ENCODE measurements at regions not wholly inside any gene's neighbourhood (a gene's known extent, or its start where the extent isn't known, plus 50 kb on each side); places are given as distances from the start of the nearest gene placed in this dataset.

DNA sequence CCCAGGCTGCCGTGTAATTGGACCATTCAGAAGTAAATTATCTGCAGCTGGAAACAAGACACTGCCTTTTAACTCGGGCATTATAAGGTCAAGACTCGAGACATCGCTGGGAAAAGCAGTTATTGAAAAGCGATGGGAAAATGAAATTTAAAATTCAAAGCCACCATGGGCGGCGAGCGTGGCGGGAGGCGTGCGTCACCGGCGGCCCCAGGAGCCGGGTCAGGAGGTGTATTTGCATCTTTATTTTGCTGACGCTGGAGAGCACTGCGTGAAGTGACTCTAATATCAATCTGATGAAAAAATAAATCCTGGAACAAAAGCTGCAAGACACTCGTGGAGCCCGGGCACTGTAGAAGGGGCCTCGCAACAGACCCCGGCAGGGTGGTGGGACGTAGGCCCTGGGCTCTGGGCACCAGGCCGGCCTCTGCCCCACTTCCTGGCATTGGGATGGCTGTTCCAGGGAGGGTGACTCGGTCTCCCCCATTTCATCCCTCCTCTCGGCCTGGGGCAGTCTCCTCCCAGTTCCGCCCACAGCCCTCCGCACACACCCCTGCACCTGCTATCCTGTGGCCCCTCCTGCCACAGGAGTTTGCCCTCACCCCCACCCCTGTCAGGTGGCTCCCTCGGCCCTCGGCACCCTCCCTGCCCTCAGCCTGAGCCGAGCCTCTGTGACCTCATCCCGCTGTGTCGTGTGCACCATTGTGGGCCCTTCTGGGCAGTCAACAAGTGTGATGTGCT, 196.2 kb downstream of the KIF26A start:
- DNase-seq (ENCODE audit: low read depth in 4 of 4, low spot score in 3 of 4): no peak

- DNase-seq (ENCODE audit: low read depth in 4 of 4, low spot score in 3 of 4): no peak
Measured at GRCh38 chr14:104335176-104335575, 196.8 kb downstream of the KIF26A start.

GRCh38 chr14:104335611-104336010, 197.2 kb downstream of the KIF26A start:
- DNase-seq (ENCODE audit: low read depth in 4 of 4, low spot score in 3 of 4): no peak

DNA sequence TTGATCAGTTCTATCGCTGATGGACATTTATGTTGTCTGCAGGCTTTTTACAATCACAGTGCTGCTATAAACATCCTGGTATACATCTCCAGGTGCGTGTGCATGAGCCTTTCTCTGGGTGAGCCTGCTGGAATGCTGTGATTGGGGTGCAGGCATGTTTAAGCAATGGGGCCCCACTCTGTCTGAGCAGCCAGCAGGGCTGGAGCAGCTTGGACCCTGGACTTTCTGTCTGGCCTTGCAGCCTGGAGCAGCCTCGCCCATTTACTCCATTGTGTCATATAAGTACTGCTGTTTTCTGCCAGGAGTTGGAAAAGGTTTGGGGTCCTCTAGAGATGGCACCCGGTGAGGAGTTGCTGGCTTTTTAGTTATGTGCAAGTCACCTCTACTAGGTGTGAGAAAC, 199.0 kb downstream of the KIF26A start:
- DNase-seq (ENCODE audit: low read depth in 4 of 4, low spot score in 3 of 4): no peak

- DNase-seq (ENCODE audit: low read depth in 4 of 4, low spot score in 3 of 4): no peak
Measured at GRCh38 chr14:104339361-104339760, 201.0 kb downstream of the KIF26A start.

DNA sequence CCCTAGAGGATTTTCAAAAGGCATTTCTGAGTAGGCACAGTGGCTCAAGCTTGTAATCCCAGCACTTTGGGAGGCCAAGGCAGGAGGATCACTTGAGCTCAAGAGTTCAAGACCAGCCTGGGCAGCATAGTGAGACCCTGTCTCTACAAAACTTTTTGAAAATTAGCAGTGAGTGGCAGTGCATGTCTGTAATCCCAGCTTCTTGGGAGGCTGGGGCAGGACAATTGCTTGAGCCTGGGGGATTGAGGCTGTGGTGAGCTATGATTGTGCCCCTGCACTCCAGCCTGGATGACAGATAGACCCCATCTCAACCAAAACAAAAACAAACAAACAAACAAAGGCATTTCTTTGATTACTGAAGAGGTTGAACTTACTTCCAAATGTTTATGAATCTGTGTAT, 201.4 kb downstream of the KIF26A start:
- no peak for DNase-seq (ENCODE audit: low read depth in 4 of 4, low spot score in 3 of 4)

DNA sequence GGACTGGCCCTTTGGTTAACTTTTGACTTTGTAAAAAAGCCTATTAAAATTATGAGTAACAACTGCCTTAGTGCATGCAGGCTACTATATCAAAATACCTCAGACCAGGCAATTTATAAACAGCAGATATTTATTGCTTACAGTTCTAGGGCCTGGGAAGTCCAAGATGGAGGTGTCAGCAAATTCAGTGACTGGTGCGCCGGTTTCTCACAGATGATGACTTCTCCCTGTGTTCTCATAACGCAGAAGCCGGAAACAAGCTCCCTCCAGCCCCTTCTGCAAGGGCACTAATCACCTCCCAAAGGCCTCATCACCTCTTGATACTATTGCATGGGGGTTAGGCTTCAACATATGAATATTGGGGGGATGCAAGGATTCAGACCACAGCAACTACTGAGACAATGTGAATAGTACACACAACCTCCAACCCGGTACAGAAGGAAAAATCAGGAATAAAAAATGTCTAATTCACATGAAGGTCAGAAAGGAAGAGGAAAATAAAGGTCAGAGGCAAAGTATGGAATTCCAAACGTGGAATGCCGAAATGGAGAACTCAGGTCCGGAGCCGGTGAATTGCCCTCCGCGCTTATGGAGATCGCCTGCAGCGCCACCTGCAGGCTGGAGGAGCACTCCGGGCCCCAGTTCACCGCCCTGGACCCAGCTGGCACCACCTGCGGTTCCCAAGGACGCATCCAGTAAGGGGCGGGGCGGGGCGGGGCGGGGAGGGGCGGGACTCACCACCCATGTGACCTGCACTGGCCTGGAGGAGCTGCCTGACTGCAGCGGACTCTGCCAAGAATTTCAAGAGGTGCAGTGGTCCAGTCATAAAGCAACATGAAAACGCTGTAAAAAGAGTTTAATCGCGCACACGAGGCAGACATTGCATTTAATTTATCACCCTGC, 203.4 kb downstream of the KIF26A start:
- peak in 2 of 4 donors; percentile 22 to 32 for DNase-seq (ENCODE audit: low read depth in 4 of 4, low spot score in 3 of 4)

DNA sequence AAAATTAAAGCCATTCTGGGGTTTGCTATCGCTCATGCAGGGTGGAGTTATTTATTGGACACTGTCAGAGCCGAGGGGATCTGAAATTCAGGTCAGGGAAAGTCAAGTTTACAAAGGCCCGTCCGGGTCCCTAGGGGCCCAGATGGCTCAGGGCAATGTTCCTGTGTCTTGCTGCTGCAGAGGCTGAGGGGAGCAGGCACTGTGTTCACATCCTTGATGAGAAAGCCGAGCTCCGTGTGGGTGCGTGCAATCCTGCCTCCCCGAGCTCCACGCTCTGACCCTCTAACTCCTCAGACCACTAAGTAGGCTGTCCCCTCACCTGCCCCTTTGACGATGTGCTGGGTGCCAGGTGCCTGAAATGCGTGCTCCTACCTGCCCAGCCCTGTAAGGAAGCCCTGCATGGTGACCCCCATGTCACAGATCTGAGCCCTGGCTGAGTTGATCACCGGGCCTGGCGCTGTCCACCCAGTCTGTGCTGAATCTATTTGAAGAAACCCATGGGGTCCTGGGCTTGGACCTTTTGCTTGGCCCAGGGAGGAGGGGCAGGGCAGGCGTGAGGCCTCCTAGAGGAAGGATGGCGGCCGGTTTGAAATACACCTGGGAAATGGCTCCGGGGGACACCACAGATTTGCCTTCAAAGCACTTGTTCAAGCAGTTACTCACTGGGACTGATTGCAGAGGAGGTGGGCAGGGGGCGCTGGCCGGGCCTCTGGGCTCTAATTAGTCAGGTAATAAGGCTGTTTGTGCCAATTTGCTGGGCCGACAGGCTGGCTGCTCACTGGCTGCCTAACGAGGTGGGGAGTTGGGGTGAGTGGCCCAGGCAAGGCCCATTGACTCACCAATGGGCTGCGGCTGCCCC, 204.3 kb downstream of the KIF26A start:
- peak in 2 of 4 donors; percentile 12 to 30 for DNase-seq (ENCODE audit: low read depth in 4 of 4, low spot score in 3 of 4)

- no peak for DNase-seq (ENCODE audit: low read depth in 4 of 4, low spot score in 3 of 4)
Measured at GRCh38 chr14:104343294-104343625, 204.9 kb downstream of the KIF26A start.

DNA sequence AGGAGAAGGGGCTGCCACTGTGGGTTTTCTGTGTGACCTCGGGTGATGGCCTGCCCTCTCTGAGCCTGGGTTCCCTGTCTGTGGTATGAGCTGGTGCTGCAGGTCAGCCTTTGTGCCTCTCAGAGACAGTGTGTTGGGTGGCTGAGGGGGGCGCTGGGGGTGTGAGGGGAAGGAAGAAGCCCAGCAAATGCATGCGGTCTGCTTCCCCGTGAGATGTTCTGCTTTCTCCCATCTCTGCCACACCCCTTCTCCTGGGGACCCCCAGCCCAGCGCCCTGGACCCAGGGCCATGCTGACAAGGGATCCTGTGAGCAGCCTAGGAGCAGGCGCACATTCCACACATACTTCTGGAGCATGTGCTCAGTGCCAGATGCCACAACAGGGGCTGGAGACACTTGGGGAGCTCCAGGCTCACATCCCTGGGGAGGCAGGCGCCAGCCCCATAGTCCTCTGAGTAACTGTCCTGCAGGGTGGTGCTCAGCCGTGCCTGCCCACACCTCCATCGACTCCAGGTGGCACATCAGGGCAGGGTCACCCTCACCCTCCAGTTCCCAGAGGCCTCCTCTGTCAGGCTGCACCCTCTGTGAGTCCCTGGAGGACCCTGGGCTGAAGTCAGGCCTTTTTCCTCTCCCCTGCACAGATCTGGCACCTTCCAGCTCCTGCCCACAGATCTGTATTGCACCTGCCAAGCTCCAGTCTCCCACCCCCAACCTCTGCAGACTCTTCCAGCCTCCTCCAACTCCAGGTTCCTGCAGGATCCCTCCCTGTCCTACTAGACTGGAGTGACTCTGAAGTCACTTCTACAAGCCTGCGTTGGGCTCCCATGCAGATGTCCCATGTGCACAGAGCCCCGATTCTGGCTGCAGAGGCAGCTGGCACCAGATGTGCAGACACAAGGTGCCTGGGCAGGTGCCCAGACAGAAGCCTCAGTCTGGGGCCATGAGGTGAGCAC, 205.6 kb downstream of the KIF26A start:
- no peak for DNase-seq (ENCODE audit: low read depth in 4 of 4, low spot score in 3 of 4)

DNA sequence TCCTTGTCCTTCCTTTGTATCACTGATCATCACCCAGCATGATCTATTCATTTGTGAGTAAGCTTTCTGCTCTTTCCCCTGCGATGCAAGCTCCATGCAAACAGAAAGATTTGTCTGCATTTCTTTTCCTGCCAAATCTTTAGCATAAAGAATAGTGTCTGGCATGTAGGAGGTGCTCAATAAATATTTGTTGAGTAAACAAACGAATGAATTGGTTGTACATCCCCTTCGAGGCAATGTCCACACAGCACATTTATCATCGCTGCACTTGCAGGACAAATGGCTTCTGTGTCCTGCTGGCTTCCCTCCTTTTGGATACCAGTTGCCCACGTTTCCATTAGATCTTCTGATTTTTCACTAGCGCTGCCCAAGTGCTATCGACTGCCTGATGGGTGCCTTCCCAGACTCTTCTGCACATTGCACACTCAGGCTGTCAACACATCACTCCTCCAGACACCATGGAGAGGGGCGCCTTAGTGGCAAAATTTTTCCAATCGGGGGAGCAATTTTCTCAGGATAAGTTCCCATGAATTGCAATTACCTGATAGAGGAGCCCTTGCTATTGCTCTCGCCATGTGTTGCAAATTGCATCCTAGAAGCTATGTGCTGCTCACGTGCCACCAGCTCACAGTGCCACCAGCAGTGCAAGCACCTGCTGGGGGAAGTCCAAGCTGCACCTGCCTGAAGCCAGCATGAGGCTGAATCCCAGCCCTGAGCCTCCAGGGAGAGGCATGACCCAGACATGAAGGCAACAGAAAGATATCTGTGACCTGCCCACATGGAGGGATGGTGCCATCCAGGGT, 206.6 kb downstream of the KIF26A start:
- DNase-seq (ENCODE audit: low read depth in 4 of 4, low spot score in 3 of 4): no peak

DNA sequence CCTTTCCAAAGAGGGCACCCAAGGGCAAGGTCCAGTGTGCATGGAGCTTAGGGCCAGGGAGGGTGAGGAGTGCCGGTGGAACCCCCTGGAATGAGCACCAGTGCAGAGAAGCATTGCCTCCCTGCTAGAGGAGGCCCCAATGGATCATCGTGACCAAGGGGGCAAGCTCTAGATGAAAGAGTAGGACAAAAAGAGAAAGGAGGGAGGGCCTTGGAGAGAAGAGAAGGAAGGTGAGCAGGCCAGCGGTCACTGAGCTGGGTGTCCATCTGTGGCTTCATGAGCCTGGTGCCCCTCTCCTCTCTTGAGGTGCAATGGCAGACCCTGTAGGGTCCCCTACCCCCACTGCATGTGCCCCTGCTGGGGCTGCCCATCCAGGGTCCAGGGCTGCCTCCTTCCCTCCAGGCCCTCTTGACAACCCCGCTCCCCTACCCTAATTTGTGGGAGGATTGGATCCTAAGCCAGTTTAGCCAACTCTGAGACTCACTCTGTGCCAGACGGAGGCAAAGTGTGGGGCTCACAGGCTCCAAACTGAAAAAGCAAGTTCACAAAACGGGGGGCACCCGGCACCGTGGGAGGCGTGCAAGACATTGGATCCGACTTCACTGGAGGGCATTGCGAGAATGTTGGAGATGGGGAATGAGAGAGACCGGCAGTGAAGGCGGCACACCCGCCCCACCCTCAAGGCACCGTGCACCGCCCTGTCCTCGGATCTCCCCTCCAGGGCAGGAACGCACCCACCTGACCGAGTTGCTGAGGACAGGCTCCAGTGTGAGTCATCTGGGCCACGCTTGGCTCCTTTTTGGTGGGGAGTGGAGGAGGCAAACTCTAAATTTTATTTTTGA, 207.5 kb downstream of the KIF26A start:
- DNase-seq (ENCODE audit: low read depth in 4 of 4, low spot score in 3 of 4): no peak

DNA sequence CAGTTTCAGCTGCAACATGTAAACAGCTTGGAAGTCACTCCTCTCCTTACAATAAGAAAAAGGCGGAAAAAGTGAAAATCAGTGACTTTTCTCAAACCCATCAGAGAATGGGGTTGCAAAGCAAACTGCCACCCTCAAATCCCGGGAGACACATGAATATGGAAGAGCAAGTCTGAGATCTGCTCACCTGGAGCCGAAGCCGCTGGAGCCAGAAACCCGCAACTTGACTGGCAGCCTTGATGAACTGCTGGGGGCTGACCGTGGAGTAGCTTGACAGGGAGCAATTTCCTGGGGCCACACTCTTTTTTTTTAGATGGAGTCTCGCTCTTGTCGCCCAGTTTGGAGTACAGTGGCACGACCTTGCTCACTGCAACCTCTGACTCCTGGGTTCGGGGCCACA, 208.2 kb downstream of the KIF26A start:
- DNase-seq (ENCODE audit: low read depth in 4 of 4, low spot score in 3 of 4): no peak

- no peak for DNase-seq (ENCODE audit: low read depth in 4 of 4, low spot score in 3 of 4)
Measured at GRCh38 chr14:104348741-104349140, 210.4 kb downstream of the KIF26A start.

GRCh38 chr14:104349950-104350349, 211.6 kb downstream of the KIF26A start:
- no peak for DNase-seq (ENCODE audit: low read depth in 4 of 4, low spot score in 3 of 4)

DNA sequence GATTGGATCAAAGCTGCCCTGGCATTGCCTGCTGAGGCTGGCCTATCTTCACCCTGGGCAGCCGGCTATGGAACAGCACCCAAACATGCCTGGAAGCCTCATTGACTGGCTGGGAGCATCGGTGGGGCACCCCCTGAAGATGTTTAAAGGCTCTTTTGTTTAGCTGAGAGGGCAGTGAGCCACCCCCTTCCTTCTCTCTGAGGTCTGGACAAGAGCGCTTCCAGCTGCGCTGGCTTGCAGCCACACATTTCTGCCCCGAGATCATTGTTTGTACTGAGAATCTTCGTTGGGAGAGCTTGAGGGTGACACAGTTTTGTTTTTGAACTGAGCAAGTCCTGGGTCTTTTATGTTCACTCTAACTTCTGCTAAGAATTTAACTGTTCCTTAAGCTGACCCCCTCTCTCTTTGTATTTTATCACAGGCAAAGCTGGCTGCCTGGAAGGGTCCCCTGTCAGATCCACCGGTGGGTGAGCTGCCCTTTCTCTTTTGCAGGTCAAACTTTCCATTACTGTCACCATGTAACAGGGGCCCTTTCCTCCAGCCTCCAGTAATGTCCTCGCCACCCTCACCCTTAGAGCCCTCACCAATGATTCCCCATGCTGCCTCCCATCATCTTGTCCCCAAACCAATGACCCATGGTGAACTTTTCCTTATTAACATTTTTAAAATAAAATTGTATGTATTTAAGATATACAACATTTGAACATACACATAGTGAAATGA, 212.2 kb downstream of the KIF26A start:
- peak in 1 of 4 donors; percentile 29 for DNase-seq (ENCODE audit: low read depth in 4 of 4, low spot score in 3 of 4)

DNA sequence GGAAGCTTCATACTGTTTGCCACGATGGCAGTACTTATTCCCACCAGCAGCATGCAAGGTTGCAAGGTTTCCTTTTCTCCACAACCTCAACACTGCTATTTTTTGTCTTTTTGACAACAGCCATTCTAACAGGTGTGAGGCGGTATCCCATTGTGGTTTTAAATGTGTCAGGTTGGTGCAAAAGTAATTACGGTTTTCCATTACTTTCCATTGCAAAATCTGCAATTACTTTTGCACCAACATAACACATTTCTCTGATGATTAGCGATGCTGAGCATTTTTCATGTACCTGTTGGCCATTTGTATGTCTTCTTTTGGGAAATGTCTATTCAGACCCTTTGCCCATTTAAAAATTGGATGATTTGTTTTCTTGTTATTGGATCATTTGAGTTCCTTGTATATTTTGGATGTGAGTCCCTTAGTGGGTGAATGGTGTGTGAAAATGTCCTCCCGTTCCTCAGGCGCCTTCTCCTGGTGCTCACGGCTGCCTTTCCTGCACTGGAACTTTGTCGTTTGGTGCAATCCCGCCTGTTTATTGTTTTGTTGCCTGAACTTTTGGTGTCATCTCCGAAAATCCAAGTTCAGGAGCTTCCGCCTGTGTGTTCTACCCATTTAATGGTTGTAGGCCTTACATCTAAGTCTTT, 213.6 kb downstream of the KIF26A start:
- DNase-seq (ENCODE audit: low read depth in 4 of 4, low spot score in 3 of 4): no peak

All from left renal pelvis (tissue), 4 donors.